HG02852 (cell line): ENCODE measurements at regions not wholly inside any gene's neighbourhood (a gene's known extent, or its start where the extent isn't known, plus 50 kb on each side); places are given as distances from the start of the nearest gene placed in this dataset.
"Not testable (repeated sequence)": the region's sequence is repeated elsewhere in the genome, so short reads cannot be mapped to it uniquely, and the experiment has no call there.

Experiments
- ATAC-seq: cut with Tn5 transposase; IDR thresholded peaks from one replicate; pipeline ENCODE4 v1.9.1; 2021; ENCODE audit warnings: mild to moderate bottlenecking, moderate library complexity; ENCODE audit not compliant: unreplicated experiment

DNA sequence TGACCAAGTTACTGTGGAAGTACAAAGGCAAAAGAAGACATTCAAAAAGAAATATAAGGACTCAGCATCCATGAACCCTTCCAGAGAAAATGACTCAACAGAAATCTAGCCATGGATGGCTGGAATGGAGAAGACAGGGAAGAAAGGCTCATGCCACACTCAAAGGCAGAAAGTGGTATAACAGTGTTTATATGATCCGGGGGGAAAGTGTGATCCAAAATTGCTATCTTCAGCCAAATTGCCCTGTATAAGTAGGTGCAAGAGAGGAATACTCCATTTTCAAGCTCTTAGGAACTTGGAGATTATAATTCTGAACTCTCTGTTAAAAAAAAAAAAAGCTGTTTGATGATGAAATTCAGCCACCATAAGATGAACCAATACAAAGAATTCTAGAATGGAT, 81.8 kb upstream of the TENM4 start:
- no peak for ATAC-seq

DNA sequence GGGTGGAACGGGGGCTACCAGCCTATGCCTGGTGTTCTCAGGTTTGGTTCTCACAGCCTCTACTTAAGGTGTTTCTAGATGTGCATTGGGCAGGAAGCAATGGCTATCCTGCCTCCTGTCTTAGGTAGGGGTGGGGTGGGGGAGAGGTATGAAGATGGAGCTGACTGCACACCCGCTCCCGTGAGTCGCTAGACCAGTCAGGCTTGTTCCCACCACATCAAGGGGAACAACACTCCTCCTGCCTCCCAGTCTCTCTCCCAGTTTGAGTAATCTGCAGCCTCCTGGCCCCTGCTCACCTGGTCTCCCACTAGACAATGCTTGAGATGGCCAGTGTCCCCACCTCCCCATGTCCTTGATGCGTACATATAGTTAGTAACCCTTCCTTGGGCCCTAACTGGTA, 79.3 kb upstream of the TENM4 start:
- no peak for ATAC-seq

DNA sequence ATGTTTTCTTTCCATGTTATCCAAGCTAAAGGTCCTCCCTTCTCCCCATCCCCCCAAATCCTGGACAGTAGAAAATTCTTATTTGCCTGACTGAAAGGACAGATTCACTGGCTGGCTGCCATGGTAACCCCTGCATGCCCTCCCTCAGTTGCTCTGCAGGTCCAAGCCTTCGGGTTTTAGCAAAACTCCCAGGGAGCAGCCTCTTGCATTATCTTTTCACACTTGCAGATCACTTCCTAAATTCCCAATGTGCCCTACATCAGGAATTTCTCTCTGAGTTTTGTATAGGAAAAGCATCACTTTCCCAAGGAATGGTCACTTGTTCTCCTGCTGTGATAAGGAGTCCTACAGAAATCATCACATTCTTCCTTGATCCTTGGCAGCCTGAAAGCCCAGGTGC, 75.0 kb upstream of the TENM4 start:
- no peak for ATAC-seq

DNA sequence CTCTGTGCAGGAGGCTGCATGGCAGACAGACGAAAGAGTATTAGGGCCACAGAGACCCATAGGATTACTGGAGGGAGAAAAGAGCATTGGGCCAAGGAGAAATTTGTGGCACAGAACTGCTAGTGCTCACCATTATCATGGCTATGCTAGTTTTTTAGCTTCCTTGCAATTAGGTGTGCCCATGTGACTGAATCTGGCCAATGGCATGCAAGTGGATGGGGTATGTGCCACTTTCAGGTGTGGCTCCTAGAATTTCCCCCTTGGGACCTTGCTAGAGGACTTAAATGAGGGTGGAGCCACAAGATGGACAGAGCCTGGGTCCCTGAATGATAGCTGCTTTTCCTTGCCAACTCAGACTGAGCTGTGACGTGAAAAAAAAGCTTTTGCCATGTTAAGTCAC, 73.9 kb upstream of the TENM4 start:
- ATAC-seq: no peak

DNA sequence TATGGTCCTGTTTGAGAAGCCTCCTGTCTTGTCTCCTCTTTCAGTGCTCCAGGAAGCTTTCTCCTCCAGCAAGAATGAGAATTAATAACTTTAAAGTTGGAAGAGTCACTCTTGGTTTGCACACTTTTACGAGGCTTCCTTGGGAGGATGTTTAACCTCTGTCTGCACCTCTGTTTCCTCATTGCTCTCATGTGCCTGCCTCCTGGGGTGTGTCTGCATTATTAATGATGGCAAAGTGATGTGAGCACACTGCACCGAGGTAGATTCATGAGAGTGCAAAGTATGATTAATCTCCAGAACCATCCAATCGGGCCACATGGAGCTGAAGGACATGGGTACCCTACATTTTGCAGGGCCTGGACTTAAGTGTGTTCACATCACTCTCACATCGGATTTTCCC, 73.5 kb upstream of the TENM4 start:
- ATAC-seq: no peak

DNA sequence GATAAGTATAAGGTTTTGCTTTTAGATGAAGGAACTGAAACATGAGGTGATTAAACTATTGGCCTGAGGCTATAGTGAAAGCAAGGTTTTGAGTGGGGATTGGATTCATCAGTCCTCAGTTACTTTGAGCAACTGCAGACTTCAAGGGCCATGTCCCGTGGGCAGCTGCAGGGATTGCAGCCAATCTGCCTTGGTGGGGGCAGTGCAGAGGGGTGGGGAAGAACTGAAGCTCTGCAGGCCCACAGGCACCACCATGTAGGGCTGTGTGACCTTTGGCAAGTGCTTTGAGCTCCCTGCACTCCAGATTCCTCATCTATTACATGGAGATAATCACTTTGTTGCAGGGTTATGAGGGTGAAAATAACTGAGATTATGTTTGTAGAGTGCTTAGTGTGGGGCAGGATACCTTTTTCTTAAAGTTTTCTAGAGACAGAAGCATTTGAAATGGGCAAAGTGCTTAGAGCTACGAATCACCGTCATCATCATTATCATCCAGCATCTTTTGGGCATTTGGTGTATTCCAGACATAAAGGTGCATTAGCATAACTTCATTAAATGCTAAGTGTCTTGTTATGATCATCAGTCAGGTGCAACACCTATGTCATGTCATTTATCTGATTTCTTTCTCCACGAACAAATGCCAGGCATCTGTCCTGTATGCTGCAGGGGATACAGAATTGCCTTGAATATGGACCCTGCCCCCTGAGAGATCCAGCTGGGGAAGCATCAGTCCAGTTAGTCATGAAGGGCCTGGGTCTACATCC, 72.1 kb upstream of the TENM4 start:
- ATAC-seq: no peak

DNA sequence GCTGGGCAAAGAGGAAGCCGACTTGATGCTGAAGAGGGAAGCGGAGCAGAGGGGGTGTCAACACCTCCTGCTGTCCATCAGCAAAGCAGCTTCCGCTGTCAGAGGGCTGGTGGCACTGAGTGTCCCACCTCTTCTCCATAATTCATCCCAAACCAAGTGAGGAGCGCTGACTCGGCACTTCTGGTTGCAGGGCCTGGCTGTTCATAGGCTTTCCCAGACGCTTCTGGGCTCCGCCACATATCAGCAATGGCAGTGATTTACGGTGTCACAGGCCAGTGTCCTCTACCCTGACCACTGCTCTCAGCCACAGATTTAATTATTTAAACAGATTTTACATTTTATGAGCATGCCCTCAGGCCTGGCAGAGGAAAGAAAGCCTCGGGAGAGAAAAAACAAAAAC, 70.1 kb upstream of the TENM4 start:
- no peak for ATAC-seq

DNA sequence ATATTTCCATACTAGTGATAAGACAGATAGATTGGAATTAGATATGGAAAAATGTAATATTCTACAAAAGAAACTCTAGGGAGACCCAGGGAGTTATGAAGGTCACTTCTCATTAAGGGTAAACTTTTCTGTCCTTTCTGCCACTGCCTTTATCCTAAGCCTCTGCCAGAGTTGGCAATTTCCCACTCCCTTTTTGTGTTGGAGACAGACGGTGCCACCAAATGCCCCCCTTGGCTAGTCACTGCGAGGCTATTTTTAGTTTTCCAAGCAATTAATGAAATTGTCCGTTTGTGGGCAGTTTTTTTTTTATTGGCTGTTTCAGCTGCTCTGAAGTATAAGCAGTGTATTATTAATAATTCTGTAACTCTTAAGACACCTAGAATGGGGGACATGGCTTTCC, 67.6 kb upstream of the TENM4 start:
- no peak for ATAC-seq

DNA sequence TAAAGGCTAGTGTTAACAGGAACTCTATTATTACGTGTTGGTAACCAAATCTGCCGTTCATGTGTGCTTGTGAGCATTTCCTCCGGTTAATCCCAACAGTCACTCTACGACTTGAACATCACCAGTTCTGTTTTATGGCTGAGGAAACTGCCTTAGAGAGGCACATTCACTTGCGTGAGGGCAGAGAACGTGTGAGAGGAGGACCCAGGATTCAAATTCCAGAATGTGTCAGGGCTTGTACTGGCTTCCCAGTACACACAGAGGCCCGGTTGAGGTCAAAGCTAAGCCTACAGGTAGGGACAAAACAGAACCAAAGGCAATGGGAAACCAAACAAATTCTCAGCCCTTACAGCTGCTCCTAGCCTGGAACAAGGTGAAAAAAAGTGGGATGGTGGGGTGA, 66.9 kb upstream of the TENM4 start:
- ATAC-seq: no peak

DNA sequence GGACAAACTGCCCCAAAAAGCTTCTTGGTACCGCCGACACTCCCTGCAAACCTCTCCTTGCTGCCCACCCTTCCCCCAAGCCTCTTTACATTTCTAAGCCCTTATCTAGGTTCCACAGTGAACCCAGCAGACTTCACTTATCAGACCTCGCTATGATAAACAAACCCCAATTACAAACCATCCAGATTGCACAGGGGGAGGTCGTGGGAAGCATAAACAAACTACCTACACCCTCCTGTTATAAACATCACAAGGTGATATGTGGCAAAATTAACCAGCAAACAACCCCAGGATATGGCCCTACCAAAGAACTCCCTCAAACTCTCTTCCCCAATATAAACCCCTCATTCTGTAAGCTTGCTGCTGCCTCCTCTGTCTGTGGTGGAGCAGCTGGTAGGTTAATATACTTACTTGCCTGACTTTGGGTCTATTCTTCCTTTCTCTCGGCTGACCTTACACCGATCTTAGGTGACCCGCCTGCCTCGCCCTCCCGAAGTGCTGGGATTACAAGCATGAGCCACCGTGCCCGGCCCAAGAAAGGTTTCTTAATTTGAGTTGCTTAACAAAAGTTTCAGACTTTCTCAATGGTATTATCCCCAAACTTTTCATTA, 66.0 kb upstream of the TENM4 start:
- ATAC-seq: no peak

DNA sequence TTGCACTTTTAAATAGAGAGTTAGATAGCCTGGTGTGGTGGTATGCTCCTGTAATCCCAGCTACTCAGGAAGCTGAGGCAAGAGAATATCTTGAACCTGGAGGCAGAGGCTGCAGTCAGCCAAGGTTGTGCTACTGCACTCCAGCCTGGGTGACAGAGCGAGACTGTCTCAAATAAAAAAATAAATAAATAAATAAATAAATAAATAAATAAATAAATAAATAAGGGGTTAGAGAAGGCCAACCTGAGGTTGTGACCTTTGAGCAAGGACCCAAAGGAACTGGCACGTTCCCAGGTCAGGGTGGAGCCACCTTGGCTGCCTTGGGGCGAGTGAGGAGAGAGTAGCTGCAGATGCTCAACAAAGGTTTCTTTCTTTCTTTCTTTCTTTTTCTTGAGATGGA, 65.3 kb upstream of the TENM4 start:
- ATAC-seq: no peak

DNA sequence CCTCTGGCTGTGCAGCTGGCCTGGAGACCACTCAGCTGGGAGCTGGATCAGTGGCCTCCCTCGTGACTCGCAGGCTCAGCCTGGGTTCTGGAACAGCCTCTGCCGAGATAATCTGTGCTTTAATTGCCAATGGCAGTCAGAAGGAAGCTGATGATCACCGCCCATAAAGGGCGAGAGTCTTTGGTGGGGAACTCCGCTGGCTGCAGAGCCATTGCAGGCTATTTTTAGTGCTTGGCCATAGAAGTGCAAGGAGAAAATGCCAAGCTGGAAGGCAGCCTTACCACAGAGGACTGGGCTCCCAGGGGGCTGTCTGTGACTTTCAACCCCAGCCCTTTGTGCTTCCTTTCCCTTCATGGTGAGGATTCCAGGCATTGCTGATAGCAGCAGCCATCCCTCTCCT, 62.2 kb upstream of the TENM4 start:
- no peak for ATAC-seq

DNA sequence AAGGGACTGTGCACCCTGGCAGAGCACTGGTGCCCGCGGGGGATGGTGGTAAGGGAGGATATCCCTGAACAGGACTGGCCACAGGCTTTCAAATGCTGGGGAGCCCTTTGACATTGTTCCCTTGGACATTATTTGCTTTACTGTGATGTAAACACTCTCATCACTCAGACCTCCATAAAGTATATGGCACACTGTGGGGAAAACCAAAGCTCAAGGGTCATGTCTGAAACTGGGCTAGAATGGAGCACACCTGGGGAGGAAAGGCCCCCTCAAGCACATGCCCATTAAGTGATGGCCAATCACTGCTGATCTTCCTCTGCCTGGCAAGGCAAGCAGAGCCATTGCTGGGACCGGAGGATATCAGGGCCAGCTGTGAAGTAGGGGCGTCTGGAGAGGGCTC, 60.9 kb upstream of the TENM4 start:
- ATAC-seq: no peak

DNA sequence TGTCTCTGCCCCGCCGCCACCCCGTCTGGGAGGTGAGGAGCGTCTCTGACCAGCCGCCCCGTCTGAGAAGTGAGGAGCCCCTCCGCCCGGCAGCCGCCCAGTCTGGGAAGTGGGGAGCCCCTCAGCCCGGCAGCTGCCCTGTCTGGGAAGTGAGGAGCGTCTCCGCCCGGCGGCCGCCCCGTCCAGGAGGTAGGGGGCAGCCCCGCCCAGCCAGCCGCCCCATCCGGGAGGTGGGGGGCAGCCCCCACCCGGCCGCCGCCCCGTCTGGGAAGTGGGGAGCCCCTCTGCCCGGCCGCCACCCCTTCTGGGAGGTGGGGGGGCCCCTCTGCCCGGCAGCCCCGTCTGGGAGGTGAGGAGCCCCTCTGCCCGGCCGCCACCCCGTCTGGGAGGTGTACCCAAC, 59.1 kb upstream of the TENM4 start:
- not testable (repeated sequence) for ATAC-seq

DNA sequence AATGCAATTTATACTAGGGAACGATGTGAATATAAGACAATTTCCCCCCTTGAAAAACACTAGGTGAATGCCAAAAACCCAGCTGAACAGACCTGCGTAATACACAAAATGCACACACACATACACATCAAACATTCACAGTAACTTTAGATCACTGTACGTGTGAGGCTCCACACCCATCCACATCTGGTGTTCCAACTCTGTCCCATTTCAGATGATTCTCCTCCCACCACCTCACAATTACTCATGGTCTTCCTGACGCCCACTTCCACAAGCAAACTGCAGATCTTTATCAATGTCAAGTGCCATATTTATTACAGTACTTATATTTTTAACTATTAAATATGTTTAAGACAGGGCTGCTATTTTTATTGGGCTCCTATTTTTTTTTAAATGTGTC, 57.8 kb upstream of the TENM4 start:
- ATAC-seq: no peak

DNA sequence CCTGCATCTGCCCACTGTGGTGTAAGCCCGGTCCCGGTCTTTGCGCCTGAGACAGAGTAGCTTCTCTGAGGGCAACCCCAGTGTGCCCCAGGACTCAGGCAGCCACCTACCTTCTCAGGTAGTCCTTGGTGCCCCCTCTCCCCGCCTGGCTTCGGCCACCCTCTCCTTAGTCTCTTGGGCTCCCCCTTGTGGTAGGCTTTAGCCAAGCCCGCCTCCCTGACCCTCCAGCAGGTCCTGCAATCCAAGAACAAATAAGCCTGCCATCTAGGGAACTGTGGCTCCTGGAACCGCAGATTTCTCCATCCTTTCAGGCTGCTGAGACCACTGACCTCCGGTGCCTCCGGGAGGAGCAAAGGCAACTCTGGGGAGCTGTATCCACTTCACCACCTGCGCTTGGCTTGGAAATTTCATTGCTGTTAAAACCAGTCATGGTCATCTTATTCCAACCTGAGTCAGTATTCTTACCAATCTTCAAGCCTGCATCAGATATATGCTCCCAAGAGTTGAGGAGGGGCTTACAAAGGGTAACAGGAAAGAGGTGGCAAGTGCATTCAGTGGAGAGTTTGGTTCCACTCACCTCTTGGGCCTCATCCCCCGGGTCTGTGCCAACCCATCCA, 52.8 kb upstream of the TENM4 start:
- peak; percentile 89 for ATAC-seq

DNA sequence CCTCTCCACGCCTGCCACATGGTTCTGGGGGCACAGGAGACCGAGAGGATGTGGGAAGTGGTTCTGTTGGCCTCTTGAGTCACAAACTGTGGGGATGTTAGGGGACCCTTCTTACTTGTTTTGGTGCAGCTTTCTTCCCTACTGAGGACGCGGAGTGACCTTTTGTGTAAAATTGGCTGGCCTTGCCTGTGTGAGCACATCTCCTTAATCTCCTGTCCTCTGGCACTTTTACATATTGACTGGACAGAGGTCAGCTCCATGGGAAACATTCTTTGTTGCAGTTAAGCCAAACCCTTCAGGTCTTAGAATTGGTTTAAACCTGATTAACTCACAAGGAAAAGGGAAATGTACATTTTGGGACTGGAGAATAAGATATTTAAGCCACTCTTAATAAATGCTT, 51.2 kb upstream of the TENM4 start:
- no peak for ATAC-seq
